ENCODE measurements at regions not wholly inside any gene's neighbourhood (a gene's known extent, or its start where the extent isn't known, plus 50 kb on each side); places are given as distances from the start of the nearest gene placed in this dataset.

DNA sequence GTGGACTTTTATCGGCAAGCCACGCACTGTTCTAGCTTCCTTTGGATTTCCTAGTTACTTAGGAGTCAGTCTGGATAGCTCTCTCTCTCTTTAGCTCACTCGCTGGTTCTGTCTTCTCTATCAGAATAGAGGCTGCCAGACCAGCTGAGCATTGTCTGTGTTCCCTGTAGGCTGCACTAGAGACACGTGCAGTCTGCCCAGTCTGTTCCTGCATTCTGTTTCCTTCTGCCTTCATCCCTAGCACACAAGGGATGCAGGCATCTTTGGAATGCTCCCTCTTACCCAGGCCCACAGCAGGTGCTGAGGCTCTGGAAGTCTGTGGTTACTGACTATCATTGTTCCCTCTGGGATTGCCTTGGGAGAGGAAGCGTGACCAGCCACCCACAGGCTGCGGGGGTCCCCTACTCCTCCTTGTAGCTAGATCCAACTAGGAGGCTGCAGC, 322.8 kb downstream of the ZNF621 start:
- Histone ChIP-seq H3K27me3 (ENCODE audit: control insufficient read depth, insufficient read depth, low read length) (no peaks in the 10 kb centered on the region), H3K4me1 (ENCODE audit: control insufficient read depth, insufficient read depth, low read length) (no peaks in the 10 kb centered on the region), H3K4me3 (ENCODE audit: low read depth in 2 of 2, low read length in 2 of 2) (no peak overlapping the region), H3K36me3 (ENCODE audit: control insufficient read depth, insufficient read depth, low read length) (no peaks in the 10 kb centered on the region), H3K27ac (ENCODE audit: low read length) (no peak overlapping the region), H3K9me3 (ENCODE audit: control insufficient read depth, insufficient read depth, low read depth, low read length) (no peaks in the 10 kb centered on the region)
- ATAC-seq (no peak), DNase-seq (ENCODE audit: low read depth, low spot score) (no peak)
- no TSS peak for BruUV-seq (replicated peaks)
- CTCF ChIA-PET, result no interaction called here
- POLR2A ChIA-PET, result no interaction called here
- intact Hi-C loops (cut with micrococcal nuclease; ENCODE audit: unreplicated experiment), result no loop called here
- in situ Hi-C loops (cut with HindIII; ENCODE audit: low pct_unique_long_range_greater_than_20kb, low sequenced_read_pairs), result no loop called here
- TF ChIP-seq, protein P1, sequence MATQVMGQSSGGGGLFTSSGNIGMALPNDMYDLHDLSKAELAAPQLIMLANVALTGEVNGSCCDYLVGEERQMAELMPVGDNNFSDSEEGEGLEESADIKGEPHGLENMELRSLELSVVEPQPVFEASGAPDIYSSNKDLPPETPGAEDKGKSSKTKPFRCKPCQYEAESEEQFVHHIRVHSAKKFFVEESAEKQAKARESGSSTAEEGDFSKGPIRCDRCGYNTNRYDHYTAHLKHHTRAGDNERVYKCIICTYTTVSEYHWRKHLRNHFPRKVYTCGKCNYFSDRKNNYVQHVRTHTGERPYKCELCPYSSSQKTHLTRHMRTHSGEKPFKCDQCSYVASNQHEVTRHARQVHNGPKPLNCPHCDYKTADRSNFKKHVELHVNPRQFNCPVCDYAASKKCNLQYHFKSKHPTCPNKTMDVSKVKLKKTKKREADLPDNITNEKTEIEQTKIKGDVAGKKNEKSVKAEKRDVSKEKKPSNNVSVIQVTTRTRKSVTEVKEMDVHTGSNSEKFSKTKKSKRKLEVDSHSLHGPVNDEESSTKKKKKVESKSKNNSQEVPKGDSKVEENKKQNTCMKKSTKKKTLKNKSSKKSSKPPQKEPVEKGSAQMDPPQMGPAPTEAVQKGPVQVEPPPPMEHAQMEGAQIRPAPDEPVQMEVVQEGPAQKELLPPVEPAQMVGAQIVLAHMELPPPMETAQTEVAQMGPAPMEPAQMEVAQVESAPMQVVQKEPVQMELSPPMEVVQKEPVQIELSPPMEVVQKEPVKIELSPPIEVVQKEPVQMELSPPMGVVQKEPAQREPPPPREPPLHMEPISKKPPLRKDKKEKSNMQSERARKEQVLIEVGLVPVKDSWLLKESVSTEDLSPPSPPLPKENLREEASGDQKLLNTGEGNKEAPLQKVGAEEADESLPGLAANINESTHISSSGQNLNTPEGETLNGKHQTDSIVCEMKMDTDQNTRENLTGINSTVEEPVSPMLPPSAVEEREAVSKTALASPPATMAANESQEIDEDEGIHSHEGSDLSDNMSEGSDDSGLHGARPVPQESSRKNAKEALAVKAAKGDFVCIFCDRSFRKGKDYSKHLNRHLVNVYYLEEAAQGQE (IDR thresholded peaks at IDR 0.05; ENCODE audit: insufficient read depth in 1 of 2, low read depth in 2 of 2, low read length in 1 of 2), result no peak
- no peak for TF ChIP-seq TCF7L2 (IDR thresholded peaks at IDR 0.05; ENCODE audit: low read depth, low read length)
- TF ChIP-seq SIN3A (IDR thresholded peaks at IDR 0.05; ENCODE audit: borderline replicate concordance, insufficient read depth, low read depth, low read length), result no peak
- TF ChIP-seq, protein P2, sequence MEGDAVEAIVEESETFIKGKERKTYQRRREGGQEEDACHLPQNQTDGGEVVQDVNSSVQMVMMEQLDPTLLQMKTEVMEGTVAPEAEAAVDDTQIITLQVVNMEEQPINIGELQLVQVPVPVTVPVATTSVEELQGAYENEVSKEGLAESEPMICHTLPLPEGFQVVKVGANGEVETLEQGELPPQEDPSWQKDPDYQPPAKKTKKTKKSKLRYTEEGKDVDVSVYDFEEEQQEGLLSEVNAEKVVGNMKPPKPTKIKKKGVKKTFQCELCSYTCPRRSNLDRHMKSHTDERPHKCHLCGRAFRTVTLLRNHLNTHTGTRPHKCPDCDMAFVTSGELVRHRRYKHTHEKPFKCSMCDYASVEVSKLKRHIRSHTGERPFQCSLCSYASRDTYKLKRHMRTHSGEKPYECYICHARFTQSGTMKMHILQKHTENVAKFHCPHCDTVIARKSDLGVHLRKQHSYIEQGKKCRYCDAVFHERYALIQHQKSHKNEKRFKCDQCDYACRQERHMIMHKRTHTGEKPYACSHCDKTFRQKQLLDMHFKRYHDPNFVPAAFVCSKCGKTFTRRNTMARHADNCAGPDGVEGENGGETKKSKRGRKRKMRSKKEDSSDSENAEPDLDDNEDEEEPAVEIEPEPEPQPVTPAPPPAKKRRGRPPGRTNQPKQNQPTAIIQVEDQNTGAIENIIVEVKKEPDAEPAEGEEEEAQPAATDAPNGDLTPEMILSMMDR (IDR thresholded peaks at IDR 0.05), result no peak
- no peak for TF ChIP-seq POLR2AphosphoS5 (IDR thresholded peaks at IDR 0.05; ENCODE audit: low read depth, low read length)

DNA sequence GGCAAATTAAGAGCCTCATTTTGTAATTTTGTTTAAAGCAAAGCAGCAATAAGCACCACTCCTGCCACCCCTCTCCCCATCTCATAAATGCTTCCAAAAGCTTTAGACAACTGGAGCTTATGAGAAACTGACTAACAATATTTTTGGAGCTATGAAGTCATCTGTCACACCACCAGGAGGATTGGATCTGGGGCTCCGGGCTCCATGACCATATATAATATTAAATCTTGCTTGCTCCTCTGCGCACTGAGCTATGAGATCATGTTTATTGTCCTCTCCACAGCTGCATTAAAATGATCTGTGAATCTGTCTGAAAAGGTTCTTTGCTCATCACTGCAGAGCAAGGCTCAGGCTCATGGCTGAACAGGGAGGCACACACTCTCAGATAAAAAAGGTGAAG, 323.7 kb downstream of the ZNF621 start:
- intact Hi-C loops (cut with micrococcal nuclease; ENCODE audit: unreplicated experiment) (no loop called here), in situ Hi-C loops (cut with HindIII; ENCODE audit: low pct_unique_long_range_greater_than_20kb, low sequenced_read_pairs) (no loop called here)
- H3K4me1 ChIP-seq (ENCODE audit: control insufficient read depth, insufficient read depth, low read length), result no peaks in the 10 kb centered on the region
- no TSS peak for BruUV-seq (replicated peaks)
- CTCF ChIA-PET, result no interaction called here
- no peak for DNase-seq (ENCODE audit: low read depth, low spot score)
- no peak overlapping the region for H3K27ac ChIP-seq (ENCODE audit: low read length)
- H3K36me3 ChIP-seq (ENCODE audit: control insufficient read depth, insufficient read depth, low read length), result no peaks in the 10 kb centered on the region
- POLR2A ChIA-PET, result no interaction called here
- no peak for ATAC-seq
- H3K9me3 ChIP-seq (ENCODE audit: control insufficient read depth, insufficient read depth, low read depth, low read length), result no peaks in the 10 kb centered on the region
- no peak overlapping the region for H3K4me3 ChIP-seq (ENCODE audit: low read depth in 2 of 2, low read length in 2 of 2)
- no peaks in the 10 kb centered on the region for H3K27me3 ChIP-seq (ENCODE audit: control insufficient read depth, insufficient read depth, low read length)
- no peak for TF ChIP-seq SIN3A (IDR thresholded peaks at IDR 0.05; ENCODE audit: borderline replicate concordance, insufficient read depth, low read depth, low read length)

DNA sequence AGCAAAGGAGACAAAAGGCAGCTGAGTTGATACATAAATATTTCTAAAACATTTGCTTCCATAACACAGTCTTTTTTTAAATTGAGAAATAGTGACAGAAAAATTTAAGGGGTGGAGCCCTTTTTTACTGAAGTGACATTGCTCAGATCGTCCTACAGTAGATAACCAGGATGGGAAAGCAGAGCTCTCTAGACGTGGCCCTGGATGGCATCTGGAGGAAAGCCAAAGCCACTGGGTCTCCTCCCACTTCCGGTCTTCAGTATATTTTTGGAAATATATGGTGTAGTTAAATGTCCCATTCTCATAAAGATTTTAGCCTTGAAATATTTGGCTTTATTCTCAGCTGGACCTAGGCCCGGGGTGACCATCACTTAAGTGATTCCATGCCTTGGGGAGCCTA, 326.1 kb downstream of the ZNF621 start:
- H3K36me3 ChIP-seq (ENCODE audit: control insufficient read depth, insufficient read depth, low read length), result no peaks in the 10 kb centered on the region
- no peak overlapping the region for H3K4me3 ChIP-seq (ENCODE audit: low read depth in 2 of 2, low read length in 2 of 2)
- in situ Hi-C loops (cut with HindIII; ENCODE audit: low pct_unique_long_range_greater_than_20kb, low sequenced_read_pairs) (no loop called here), intact Hi-C loops (cut with micrococcal nuclease; ENCODE audit: unreplicated experiment) (no loop called here)
- no peaks in the 10 kb centered on the region for H3K4me1 ChIP-seq (ENCODE audit: control insufficient read depth, insufficient read depth, low read length)
- POLR2A ChIA-PET, result no interaction called here
- DNase-seq (ENCODE audit: low read depth, low spot score), result no peak
- TF ChIP-seq, protein P2 (IDR thresholded peaks at IDR 0.05), result no peak
- TF ChIP-seq TCF7L2 (IDR thresholded peaks at IDR 0.05; ENCODE audit: low read depth, low read length), result no peak
- TF ChIP-seq, protein P1 (IDR thresholded peaks at IDR 0.05; ENCODE audit: insufficient read depth in 1 of 2, low read depth in 2 of 2, low read length in 1 of 2), result no peak
- TF ChIP-seq SIN3A (IDR thresholded peaks at IDR 0.05; ENCODE audit: borderline replicate concordance, insufficient read depth, low read depth, low read length), result no peak
- TF ChIP-seq POLR2AphosphoS5 (IDR thresholded peaks at IDR 0.05; ENCODE audit: low read depth, low read length), result no peak
- no peak overlapping the region for H3K27ac ChIP-seq (ENCODE audit: low read length)
- CTCF ChIA-PET, result no interaction called here
- H3K9me3 ChIP-seq (ENCODE audit: control insufficient read depth, insufficient read depth, low read depth, low read length), result no peaks in the 10 kb centered on the region
- no TSS peak for BruUV-seq (replicated peaks)
- no peaks in the 10 kb centered on the region for H3K27me3 ChIP-seq (ENCODE audit: control insufficient read depth, insufficient read depth, low read length)
- ATAC-seq, result no peak
